B cell (primary cell): ENCODE measurements at regions not wholly inside any gene's neighbourhood (a gene's known extent, or its start where the extent isn't known, plus 50 kb on each side); places are given as distances from the start of the nearest gene placed in this dataset.
"Not testable (repeated sequence)": the region's sequence is repeated elsewhere in the genome, so short reads cannot be mapped to it uniquely, and the experiment has no call there.

Experiments
- EZH2 ChIP-seq: IDR thresholded peaks from 2 replicates; pipeline ENCODE4 v1.6.1; 2012; ENCODE audit warnings: borderline replicate concordance, low read depth, mild to moderate bottlenecking, moderate library complexity, low read length; ENCODE audit not compliant: insufficient read depth, poor library complexity, severe bottlenecking
- TF ChIP-seq, protein P1 (sequence below): fragments of 200-600 bp; IDR thresholded peaks from one replicate; pipeline ENCODE4 v1.8.0; 2022; ENCODE audit warnings: antibody characterized with exemption, mild to moderate bottlenecking

DNA sequence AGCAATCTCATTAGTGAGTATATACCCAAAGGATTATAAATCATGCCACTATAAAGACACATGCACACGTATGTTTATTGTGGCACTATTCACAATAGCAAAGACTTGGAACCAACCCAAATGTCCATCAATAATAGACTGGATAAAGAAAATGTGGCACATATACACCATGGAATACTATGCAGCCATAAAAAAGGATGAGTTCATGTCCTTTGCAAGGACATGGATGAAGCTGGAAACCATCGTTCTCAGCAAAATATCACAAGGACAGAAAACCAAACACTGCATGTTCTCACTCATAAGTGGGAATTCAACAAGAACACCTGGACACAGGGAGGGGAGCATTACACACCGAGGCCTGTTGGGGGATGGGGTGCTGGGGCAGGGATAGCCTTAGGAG lies 252.9 kb upstream of the MSX2 start:
- TF ChIP-seq, protein P1, sequence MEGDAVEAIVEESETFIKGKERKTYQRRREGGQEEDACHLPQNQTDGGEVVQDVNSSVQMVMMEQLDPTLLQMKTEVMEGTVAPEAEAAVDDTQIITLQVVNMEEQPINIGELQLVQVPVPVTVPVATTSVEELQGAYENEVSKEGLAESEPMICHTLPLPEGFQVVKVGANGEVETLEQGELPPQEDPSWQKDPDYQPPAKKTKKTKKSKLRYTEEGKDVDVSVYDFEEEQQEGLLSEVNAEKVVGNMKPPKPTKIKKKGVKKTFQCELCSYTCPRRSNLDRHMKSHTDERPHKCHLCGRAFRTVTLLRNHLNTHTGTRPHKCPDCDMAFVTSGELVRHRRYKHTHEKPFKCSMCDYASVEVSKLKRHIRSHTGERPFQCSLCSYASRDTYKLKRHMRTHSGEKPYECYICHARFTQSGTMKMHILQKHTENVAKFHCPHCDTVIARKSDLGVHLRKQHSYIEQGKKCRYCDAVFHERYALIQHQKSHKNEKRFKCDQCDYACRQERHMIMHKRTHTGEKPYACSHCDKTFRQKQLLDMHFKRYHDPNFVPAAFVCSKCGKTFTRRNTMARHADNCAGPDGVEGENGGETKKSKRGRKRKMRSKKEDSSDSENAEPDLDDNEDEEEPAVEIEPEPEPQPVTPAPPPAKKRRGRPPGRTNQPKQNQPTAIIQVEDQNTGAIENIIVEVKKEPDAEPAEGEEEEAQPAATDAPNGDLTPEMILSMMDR, result not testable (repeated sequence)
- TF ChIP-seq EZH2, result not testable (repeated sequence)
